Occipital lobe (tissue), 1 donor: ENCODE measurements at regions not wholly inside any gene's neighbourhood (a gene's known extent, or its start where the extent isn't known, plus 50 kb on each side); places are given as distances from the start of the nearest gene placed in this dataset.
"Not testable (repeated sequence)": the region's sequence is repeated elsewhere in the genome, so short reads cannot be mapped to it uniquely, and the experiment has no call there.

Source experiments
- DNase-seq: peaks from one replicate; lab custom pipeline; 2025; lab: John Stamatoyannopoulos, UW

DNA sequence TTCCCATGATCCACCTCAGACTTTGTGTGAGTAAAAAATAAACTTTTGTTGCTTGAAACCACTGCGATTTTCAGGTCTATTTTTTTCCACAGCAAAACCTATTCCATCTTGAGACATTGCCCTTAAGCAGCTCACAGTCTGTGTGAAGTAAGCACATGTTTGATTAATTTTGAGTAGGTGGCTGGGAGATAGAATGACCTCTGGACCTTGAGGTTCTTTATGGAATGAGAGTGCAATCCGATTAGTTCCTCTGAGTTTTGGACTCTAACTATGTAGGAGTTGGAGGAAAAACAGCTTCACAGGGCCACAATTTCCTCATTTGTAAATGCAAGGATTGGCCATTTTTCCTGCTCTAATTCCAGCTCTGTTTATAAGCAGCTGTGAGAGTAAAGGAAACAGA lies 234.1 kb upstream of the IGFBP7 start:
- DNase-seq, result no peak

DNA sequence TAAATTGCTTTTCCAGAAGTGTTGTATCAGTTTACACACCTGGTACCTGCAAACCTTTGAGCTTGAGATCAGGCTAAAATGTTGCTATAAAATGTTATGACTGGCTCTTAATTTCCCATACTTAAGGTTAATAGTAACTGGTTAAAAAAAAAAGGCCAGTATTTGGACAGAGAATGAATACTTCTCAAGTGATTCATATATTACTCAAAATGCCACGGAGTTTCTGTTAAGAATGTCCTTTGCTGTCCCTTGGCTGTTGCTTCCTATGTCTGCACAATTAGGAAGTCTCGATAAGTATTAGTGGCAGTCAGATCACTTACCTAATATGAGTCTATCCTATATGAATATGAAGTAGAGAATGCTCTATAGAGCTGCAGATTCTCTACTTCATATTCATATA lies 232.2 kb upstream of the IGFBP7 start:
- no peak for DNase-seq

DNA sequence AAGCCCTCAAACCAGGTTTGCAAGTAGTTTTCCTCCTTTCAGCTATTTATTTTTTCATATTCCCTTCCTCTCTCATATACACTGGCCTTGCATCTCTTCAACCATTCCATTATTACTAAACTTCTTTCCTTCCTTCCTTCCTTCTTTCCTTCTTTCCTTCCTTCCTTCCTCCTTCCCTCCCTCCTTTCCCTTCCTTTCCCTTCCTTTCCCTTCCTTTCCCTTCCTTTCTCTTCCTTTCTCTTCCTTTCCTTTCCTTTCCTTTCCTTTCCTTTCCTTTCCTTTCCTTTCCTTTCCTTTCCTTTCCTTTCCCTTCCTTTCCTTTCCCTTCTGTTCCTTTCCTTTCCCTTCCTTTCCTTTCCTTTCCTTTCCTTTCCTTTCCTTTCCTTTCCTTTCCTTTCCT lies 228.7 kb upstream of the IGFBP7 start:
- DNase-seq, result not testable (repeated sequence)

DNA sequence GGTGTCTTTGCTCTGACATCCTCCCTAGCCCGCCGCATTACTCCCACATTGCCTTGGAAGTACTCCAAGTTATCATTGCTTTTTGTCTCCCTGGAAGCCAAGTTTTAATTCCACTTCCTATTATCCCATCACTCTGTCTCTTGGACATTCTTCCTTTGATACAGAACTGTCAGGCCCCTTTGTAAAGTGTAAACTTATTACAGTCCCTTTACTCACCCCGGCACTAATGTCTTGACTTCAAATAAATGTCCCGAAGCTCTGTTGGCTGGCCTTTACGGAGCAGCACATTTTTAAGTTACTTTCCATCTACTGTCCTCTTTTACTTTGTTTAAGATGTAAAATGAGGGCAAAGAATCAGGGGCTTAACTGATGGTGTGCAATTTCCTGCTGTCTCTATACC lies 223.5 kb upstream of the IGFBP7 start:
- DNase-seq, result no peak

DNA sequence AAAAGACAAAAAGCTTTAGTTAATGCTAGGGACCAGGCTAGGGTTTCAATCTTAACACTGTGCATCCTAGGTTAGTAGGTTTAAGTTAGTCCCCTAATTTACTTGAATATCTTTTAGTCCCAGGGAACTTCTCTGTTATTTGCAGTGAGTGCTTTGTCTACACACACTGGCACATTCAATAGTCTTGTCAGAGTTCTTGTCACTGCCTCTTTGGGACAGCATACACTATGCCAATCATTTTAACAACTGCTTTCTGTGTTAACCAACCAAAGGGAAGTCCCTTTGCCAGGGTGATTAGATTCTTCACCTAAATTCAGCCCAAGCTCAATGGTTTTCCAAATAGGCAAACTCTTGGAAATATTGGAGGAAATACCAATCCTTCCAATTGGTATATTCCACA lies 221.8 kb upstream of the IGFBP7 start:
- DNase-seq, result no peak

DNA sequence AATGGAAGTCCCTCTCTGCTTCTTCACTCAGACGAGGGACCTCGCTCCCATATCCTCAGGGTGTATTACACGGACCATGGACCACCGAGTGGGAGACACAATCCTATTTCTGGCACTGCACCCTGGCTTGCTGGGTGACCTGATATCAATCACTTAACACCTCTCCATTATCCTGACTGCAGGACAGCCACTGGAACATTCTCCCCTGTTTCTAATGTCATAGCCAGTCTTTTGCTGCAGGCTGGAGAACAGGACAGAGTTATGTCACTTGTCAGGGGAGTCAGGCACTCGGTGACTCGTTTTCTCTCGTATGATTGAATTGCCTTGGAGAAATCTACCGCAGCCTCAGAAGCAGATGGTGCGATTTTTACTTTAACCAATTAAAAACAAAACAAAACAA lies 219.1 kb upstream of the IGFBP7 start:
- DNase-seq, result no peak

DNA sequence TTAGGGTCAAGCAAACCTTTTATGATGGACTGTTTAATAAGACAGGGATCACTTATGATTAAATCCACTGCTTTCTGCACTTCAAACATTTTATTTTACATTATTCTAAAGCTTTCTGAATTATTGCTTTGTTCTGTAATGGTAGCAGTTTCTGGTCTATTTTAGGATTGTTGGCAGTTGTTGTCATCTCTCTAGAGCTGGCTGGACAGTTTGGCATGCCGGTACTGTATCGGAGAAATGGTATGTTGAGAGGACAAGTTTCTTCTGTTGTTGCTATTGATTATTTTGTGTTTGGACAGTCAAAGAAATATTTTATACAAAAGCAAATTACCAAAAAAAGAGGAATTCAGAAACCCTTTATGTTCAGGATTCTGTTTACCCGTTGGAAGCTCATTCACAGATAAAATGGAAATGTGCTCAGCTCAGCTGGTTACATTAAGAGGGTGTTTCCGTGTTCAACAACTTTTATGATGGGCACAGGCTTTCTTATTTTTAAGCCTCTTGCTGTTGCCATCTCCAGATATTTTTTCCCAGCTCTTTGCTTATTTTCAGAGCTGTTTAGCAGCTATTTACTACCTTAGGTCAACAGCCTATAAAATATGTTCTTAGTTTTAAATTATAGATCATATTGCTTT lies 214.6 kb upstream of the IGFBP7 start:
- no peak for DNase-seq

DNA sequence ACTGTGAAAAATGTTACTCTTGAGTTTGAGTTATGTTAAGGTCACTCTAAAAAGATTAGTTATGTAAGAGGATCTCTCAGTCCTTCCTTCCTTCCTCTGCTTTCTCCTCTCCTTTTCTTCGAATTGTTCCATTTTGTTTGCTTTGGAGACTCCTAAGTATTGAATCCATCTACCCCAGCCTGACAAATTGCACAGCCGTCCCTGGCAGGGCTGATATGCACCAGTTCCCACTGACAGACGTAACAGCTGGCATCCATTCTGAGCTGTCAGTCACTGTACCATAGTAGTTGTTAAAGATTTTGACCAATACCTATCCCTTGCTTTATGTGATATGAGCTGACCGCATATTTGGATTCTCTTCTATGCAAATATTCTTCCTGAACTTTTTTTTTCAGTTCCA lies 210.7 kb upstream of the IGFBP7 start:
- no peak for DNase-seq

DNA sequence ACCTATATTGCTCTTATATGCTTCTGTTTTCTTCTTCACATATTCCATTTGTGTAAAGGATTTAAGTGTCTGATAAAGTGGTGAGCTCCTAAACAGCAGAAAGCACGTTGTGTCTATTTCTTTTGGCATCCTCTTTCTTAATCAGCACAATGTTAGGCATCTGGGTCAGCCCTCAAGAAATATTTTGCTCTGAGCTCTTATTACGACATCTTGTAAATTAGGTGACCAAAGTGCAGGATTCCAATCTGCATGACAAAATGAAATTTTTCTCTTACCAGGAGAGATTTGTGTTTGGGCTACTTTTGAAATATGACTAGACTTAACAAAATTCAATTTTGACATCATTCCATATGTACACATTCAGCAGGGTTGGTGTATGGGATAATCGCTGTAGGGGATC lies 210.0 kb upstream of the IGFBP7 start:
- no peak for DNase-seq

DNA sequence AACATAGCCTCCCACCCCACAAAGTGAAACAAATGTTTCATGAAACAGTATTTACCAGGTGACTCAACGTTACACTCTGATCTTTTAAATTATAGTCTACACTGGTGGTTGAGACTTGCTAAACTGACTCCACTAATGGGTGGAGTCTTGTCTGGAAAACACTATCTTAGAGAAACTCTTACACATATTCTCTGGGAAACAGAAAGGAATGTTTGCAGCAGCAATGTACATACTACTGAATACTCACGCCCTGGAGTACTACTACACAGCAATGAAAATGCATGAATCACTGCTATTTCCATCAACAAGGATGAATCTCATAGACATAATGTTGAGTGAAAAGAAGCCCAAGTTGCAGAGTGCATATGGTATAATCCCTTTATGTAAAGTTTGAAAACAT lies 208.5 kb upstream of the IGFBP7 start:
- DNase-seq, result no peak

DNA sequence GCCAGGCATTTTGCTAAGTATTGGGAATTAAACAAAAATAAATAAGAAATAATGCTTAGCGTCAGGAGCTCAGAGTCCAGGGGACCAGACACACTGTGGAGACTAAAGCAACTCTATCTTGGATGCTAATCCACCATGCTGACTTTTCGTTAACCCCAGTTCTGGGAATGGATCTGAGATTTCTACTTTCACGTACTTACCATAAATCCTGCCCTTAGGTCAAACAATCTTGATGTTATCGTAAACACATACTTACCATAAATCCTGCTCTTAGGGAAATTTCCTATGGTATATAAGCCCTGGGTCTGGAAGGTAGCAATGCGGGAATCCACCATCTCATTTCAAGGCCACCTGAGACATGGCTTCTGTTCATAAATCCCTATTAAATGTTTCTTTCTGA lies 204.5 kb upstream of the IGFBP7 start:
- no peak for DNase-seq

DNA sequence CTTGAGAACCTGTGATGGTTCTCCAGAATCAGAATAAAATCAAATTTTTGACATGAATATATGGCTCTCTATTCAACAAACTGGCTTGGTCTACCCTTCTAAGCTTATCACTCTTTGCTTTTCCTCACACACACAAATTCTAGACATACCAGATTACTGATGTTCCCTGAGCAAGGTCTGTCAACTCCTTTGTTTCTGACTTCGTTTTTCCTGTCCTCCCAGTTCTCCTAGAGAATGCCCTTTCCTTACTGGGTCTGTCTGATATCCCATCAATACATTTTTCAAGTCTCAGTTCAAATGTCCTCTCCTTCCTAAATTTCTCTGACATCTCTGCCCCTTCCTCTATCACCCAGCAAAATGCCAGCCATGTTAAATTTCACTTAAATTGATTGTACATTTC lies 202.1 kb upstream of the IGFBP7 start:
- no peak for DNase-seq

DNA sequence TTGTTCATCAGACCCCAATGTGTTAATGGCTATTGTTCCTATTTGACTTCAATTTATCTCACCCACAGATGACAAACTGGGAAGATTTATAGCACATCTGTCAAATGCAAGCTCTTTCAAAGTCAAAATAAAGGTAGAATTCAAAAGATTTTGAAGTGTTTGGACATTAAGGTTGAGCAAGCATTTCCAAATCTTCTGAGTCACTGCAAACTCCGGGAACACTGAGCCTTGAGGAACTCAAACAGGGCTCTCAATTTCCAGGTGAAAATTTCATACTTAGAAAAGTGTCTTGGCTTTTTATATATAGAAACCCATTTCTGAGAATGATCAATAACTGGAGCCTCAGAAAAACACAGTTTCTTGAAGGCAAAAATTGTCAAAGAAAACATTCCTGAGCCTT lies 199.5 kb upstream of the IGFBP7 start:
- DNase-seq, result no peak

DNA sequence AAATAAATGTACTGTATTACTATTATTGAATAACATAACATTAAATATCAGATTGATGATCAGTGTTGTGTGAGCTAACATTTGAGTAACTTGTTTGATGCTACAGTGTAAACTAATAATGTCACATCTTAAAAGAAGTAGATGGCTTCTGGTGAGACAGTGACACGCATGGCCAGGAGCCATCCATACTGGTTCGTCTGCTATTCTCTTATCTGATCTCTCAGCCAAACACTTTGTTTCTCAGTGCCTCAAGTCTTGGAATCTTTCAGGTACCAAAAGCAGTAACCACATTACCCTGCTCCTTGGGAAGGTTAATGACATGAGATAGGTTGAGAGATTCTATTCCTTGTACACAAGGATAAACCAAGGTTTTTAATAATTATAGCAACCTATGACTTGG lies 198.1 kb upstream of the IGFBP7 start:
- no peak for DNase-seq

DNA sequence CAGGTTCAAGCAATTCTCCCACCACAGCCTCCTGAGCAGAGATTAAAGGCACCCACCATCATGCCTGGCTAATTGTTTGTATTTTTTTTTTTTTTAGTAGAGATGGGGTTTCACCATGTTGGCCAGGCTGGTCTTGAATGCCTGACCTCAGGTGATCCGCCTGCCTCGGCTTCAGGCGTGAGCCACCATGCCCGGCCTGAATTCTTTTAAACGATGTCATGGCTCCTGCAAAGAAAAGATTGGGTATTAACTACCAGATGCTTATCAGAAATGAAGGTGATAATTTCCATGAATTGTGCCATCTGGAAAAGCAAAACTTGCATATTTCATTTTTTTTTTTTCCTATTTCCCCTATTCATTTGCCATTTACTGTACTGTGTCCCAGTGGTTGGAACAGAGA lies 195.7 kb upstream of the IGFBP7 start:
- no peak for DNase-seq

DNA sequence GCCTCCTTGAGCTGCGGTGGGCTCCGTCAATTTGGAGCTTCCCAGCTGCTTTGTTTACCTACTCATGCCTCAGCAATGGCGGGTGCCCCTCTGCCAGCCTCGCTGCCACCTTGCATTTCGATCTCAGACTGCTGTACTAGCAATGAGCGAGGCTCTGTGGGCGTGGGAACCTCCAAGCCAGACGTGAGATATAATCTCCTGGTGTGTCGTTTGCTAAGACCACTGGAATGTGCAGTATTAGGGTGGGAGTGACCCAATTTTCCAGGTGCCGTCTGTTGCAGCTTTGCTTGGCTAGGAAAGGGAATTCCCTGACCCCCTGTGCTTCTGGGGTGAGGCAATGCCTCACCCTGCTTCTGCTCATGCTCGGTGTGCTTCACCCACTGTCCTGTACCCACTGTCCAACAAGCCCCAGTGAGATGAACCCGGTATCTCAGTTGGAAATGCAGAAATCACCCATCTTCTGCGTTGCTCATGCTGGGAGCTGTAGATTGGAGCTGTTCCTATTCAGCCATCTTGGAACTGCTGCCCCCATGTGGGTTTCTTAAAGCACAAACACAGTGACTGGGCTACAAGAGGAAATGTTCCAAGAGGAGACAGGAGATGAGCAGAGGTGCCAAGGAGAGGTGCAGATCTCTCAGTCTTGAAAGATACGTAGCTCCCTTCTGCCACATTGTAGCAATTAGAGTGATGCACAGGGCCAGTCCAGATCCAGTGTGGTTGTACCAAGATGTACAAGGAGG lies 193.0 kb upstream of the IGFBP7 start:
- DNase-seq, result no peak

DNA sequence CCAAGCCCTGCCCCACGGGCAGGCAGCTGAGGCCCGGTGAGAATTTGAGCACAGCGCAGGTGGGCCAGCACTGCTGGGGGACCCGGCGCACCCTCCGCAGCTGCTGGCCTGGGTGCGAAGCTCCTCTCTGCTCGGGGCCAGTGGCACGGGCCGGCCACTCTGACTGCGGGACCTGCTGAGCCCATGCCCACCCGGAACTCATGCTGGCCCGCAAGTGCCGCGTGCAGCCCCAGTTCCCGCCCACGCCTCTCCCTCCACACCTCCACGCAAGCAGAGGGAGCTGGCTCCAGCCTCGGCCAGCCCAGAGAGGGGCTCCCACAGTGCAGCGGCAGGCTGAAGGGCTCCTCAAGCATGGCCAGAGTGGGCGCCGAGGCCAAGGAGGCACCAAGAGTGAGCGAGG lies 190.1 kb upstream of the IGFBP7 start:
- not testable (repeated sequence) for DNase-seq

DNA sequence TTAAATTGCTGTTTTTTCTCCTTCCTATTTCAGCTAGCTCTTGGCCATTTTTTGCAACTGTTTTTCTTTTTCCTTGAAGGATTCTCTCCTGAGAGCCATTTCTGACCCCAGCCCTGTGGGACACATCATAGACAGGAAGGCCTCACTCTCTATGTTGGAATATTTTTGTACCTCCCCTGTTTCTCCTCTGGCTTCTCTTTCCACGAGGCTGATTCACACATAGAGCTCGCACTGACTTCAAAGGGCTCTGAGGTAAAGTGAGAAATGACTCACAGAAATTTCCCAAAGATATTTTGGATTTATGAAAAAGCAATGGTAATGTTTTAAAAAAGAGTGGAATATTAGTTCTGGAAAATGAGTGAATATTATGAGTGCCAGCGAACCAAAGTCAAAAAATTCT lies 181.7 kb upstream of the IGFBP7 start:
- no peak for DNase-seq

DNA sequence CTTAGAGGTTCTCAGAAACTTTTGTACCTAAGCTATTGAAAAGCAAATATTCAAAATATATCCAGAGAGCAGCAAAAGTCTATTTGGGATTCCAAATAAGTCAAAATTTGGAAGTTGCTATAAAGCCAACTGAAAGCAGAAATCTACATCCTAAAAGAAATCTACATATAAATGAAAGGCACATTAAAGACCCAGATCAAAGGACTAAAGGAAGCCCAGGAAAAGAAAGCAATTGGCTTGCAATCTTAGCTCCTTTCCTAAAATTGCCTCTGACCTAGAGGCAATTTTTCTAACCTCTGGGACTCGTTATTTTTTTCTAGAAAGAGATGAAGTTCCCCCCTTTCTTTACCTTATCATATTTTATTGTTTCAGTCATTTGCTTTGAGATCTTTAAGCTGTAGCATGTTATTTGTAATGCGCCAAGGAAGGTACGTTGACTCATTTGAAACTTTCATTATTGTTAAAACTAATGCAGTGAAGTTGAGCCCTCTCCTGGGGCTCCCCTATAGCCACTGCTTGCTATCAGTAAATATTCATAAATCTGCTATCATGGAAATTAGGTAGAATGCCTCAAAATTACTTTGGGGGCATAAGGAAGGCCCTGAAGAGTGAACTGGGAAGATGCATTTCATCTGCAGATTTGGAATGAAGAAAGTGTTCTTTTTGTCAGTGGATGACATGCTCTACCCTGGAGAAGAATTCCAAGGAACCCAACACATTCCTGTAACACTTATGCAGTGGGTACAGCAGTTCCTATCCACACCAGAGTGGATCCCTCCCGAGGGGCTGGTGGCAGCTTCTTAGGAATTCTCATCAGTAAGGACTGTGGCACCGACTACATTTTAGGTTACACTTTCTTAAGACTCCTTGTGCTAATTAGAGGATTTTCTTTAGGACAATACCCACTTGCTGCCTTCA lies 177.8 kb upstream of the IGFBP7 start:
- no peak for DNase-seq

DNA sequence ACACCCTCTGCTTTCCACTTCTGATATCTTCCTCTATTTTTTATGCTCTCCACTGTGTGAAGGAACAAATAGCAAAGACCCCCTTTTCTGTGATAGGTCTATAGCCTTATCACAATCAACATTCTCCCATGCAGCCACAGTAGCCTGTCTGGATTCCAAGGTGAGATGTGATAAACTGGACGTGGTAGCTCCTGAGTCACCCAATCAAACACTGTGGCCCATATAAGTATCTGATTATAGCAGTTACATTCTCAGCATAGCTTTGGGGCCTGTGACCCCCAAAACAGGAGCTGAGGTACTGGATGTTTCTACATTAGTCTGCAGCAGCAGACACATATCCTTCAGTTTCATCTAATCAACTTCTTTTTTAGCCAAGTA lies 172.7 kb upstream of the IGFBP7 start:
- DNase-seq, result no peak

DNA sequence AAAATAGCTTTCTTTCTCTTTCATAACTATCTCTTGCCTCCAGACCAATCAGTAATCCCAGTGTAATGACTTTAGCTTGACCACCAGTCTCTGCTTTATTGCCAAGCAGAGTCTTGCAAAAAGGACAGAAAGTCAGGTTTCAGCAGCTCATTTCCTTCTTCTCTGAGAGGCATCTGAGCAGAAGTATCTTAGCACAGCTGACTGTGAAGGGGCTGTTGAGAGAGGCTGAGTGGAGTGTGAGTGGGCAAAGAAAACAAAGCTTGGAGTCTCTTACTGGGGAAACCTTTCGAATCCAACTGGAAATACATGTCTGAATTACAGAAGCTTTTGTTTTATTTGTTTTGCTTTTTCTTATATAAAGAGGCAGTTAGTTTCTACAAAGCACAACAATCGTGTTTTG lies 170.3 kb upstream of the IGFBP7 start:
- DNase-seq, result no peak

DNA sequence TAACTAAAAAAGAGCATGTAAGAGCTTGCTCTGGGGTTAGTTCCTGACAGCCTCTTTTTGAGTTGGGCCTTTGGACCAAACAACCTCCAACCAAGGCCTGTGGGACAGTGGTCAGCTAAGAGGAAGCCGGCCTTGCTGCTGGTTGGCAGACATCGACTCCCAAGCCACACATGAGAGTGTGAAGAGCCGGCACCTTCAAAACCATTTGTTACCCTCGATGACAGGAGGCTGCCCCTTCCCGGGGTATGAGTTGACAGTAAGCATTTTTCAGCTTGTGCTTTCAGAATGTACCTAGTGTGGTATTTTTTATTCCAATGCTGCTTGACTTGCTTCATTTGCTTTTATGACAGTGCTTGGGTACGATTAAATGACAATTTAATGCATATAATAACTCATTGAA lies 168.6 kb upstream of the IGFBP7 start:
- DNase-seq, result no peak

DNA sequence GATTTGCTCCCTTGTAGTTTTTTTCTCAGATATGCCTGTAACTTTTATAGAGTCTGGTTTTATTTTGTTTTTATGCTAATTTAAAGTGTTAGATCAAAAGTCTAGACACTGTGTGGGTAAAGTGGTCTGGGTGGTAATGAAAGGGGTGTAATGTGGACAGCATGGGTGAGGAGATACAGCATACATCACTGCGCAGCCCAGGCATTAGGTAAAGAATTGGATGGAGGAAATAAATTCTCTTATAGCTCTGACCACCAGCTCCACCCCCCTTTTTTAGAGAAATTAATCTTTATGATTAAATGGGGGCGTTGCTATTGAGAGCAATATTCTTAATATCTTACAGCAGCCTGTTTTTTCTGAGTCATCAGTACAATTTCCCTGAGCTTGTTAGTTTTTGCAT lies 163.9 kb upstream of the IGFBP7 start:
- no peak for DNase-seq
